Fibroblast of pulmonary artery (primary cell): ENCODE measurements at regions not wholly inside any gene's neighbourhood (a gene's known extent, or its start where the extent isn't known, plus 50 kb on each side); places are given as distances from the start of the nearest gene placed in this dataset.

Experiments
- DNase-seq: peaks from one replicate; pipeline ENCODE4 v3.0.0-alpha.2; 2010; ENCODE audit warnings: low read depth
- H3K4me3 ChIP-seq: replicated peaks from 2 replicates; pipeline ENCODE4 v1.5.1; 2011; ENCODE audit warnings: low read depth, mild to moderate bottlenecking, control low read depth, low read length, moderate library complexity
- CTCF ChIP-seq: IDR thresholded peaks from 2 replicates; pipeline ENCODE4 v1.5.1; 2011; ENCODE audit warnings: mild to moderate bottlenecking, control low read depth, low read length, inconsistent platforms; ENCODE audit errors: missing control alignments

- TF ChIP-seq CTCF = no peak
- no peak overlapping the region for H3K4me3 ChIP-seq
- DNase-seq = no peak
Measured at GRCh38 chr6:150299873-150300485, 68.8 kb upstream of the IYD start.

- no peak for TF ChIP-seq CTCF
- peak; percentile 57 for DNase-seq
- H3K4me3 ChIP-seq = no peak overlapping the region
Measured at GRCh38 chr6:150301846-150302519, 66.8 kb upstream of the IYD start.

GRCh38 chr6:150302520-150303176 is 66.2 kb upstream of the IYD start:
- TF ChIP-seq CTCF = no peak
- H3K4me3 ChIP-seq = no peak overlapping the region
- no peak for DNase-seq

GRCh38 chr6:150303256-150303655 is 65.6 kb upstream of the IYD start:
- no peak for DNase-seq
- no peak overlapping the region for H3K4me3 ChIP-seq
- no peak for TF ChIP-seq CTCF

GRCh38 chr6:150304429-150304828 is 64.4 kb upstream of the IYD start:
- TF ChIP-seq CTCF = no peak
- no peak for DNase-seq
- H3K4me3 ChIP-seq = no peak overlapping the region

GRCh38 chr6:150306290-150306689 is 62.5 kb upstream of the IYD start:
- no peak overlapping the region for H3K4me3 ChIP-seq
- no peak for DNase-seq
- no peak for TF ChIP-seq CTCF
